Activated CD4-positive, CD25-positive, alpha-beta regulatory T cell treated with anti-CD3 and anti-CD28 coated beads, Interleukin-2, amount 50 U/mL, for 16 hours (primary cell): ENCODE measurements at regions not wholly inside any gene's neighbourhood (a gene's known extent, or its start where the extent isn't known, plus 50 kb on each side); places are given as distances from the start of the nearest gene placed in this dataset.
"Not testable (repeated sequence)": the region's sequence is repeated elsewhere in the genome, so short reads cannot be mapped to it uniquely, and the experiment has no call there.

ENCODE experiments used
- DNase-seq: peaks from one replicate; pipeline ENCODE4 v3.0.0-alpha.2; 2020; ENCODE audit warnings: low read depth, low spot score

GRCh38 chr3:18988614-18989229, 159.6 kb upstream of the KCNH8 start:
- no peak for DNase-seq

DNA sequence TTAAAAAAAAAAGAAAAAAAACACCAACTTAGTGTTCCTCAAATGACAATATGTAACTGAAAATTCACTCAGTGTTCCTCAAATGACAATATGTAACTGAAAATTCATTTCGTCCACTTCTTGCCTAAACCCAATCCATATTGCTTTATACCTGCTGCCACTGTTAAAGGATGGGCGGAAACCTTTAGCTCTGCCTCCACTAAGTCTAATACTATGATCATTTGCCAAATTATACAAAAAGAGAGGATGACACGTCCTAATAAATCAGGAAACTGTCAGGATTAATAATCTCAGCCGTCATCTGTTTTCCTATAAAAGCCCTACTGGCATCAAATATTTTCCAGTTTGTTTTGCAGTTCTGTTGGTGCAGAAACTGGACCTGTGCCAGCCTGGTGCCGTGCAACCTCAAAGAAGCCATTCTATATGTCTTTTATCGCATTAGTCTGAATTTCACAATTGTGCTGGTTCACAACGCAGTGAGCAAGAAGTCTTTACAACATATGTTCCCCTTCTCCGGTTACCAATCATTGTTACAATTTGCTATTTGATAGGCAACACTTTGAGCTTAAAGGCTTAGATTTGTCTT, 160.4 kb upstream of the KCNH8 start:
- no peak for DNase-seq

DNA sequence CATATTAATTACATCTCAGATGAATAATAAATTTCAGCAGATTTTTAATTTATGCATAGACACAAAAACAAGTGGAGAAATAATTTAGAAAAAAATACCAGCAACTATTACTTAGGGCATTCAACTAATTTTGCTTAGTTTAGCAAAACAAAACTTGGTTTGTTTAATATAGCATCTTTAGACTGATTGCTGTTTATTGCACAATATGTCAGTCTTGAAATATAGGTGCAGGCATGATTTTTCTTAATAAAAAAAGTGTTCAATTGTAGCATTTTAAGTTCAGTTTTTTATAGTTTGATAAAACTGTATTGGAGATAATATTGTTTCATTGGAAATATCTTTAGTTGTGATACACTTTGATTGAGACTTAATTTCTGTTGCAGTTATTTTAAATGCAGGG, 161.2 kb upstream of the KCNH8 start:
- no peak for DNase-seq

- no peak for DNase-seq
Measured at GRCh38 chr3:18982920-18983319, 165.4 kb upstream of the KCNH8 start.

GRCh38 chr3:18976102-18976501, 172.2 kb upstream of the KCNH8 start:
- DNase-seq, result not testable (repeated sequence)

- no peak for DNase-seq
Measured at GRCh38 chr3:18968120-18968519, 180.2 kb upstream of the KCNH8 start.

DNA sequence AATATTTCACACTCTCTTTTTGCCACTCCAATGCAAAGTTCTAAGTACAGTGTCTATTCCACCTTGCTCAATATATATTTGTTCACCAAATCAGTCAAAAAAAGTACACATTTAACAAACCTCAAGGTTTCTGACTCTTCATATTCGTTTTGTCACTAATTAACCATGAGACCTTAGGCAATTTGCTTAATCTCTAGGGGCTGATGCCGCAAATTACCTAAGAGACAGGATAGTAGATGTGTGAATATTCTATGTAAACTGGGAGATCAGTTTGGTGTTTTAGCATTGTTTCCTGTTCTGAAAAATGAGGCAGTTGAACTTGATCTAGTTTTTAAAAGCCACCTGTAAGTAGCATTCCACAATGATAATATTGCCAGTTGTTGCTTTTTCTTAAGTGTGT, 182.5 kb upstream of the KCNH8 start:
- no peak for DNase-seq

GRCh38 chr3:18964640-18965039, 183.7 kb upstream of the KCNH8 start:
- no peak for DNase-seq

- no peak for DNase-seq
Measured at GRCh38 chr3:18951333-18951732, 197.0 kb upstream of the KCNH8 start.

GRCh38 chr3:18946524-18946923, 201.8 kb upstream of the KCNH8 start:
- DNase-seq, result no peak

- DNase-seq, result no peak
Measured at GRCh38 chr3:18937574-18937973, 210.7 kb upstream of the KCNH8 start.

- DNase-seq, result no peak
Measured at GRCh38 chr3:18919158-18919557, 229.2 kb upstream of the KCNH8 start.

GRCh38 chr3:18917923-18918322, 230.4 kb upstream of the KCNH8 start:
- no peak for DNase-seq

DNA sequence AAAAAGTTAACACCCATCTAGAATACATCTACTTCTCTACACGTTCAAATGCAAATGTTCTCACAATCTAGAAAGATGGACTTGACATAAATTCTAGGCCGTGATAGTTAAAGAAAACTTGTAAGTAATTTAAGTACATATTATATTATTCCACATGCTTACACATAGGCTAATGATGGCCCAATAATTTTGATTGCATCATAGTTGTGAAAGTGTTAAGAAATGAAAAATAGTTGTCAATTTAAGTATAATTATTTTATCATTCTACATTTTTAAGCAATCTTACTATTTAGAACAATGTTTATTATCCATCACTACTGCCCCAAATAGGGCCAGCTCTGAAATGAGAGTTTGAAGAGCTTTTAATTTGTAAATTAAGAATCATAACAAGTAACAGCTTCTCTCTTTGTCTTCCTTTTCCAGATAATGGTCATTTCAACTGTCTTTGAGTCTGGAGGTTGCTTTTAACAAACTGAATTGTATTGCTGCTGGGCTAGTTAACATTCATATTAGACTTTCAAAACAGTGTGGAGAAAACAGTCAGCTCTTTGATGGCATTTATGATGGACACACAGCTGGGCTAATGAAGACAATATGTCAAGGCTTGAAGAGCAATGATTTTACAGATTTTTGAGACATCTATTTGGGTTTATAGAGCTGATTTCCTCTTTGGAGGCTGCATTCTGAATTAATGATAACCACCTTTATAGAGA, 246.1 kb upstream of the KCNH8 start:
- DNase-seq, result no peak

DNA sequence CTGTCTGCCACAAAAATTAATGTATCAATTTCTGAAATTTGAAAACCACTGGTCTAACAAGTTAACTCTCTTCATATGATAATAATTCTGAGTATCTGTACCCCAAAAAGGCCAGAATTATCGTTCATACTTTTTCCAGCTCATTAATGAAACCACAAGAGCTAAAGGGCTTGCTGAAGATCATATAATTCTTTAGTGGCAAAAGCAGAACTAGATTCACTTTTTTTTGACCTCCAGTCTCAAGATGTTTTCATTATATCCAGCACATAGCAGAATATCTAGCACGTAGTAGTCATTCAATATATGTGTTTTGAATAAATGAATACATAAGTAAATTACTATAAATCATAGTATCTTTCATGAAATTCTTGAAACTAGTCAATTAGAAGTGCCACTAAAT, 246.7 kb upstream of the KCNH8 start:
- DNase-seq, result no peak

DNA sequence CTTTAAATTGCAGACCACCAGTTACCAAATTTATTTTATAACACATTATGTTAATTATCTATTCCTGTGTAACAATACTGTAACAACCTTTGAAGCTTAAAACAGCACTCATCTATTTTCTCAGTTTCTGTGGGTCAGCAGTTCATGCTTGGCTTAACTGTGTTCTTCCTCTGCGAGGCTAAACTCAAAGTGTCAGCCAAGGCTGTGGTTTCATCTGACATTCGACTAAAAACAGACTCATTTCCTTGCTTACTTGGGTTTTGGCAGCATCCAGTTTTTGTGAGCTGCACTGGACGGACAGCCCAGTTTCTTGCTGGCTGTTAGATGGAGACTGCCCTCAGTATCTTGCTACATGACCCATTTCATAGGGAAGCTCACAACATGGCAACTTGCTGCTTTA, 247.3 kb upstream of the KCNH8 start:
- no peak for DNase-seq

DNA sequence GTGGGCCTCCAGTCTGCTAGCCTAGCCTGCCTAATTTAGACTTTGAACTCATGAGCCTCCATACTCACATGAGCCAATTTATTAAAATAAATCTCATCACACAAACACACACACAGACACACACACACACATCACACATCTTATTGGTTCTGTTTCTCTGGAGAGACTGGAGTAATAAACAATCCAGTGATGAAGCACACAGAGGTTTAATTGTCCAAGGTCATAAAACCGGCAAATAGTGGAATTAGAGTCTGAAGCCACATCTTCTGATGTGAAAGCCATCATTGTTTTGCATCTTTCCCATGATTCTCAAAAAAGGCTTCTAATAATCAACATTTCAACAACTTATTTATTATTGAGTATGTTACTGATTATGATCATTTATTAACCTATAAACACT, 249.4 kb upstream of the KCNH8 start:
- DNase-seq, result no peak

DNA sequence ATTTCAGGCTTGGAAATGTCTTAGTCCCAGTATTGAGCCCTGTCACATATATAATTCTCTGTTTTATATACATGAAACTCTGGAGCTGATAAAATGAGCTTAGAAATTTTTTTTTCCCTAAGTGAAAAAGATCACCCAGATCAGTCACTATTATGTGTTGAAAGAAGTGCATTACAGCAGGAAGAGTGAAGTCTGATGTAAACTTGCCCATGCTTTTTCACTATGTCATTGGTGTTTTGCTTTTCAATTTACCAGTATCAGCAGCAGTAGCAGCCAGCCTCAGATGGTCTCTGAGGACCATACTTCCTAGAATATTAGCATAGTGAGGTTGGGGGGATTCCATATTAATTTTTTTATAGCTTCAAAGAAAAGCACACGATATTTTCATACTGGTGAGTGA, 255.6 kb upstream of the KCNH8 start:
- no peak for DNase-seq

DNA sequence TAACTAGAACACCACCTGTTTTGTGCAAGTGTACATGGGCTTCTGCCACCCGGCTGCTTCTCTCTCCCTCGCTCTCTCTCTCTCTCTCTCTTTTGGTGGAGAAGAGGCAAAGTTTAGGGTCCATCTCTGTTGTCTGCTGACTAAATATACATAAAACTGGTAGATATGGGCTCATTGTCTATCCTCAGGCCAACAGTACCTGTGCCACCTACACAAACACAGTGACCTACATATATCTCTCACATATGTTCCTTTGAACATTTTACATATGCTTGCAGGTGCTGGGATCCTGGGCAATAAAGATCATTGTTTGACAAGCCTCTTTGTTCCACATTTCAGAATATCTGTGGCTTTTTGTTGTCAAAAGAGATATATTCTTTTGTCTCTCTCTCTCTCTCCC, 256.3 kb upstream of the KCNH8 start:
- DNase-seq, result no peak

- no peak for DNase-seq
Measured at GRCh38 chr3:18891641-18892040, 256.7 kb upstream of the KCNH8 start.

GRCh38 chr3:18890449-18890848, 257.9 kb upstream of the KCNH8 start:
- no peak for DNase-seq

DNA sequence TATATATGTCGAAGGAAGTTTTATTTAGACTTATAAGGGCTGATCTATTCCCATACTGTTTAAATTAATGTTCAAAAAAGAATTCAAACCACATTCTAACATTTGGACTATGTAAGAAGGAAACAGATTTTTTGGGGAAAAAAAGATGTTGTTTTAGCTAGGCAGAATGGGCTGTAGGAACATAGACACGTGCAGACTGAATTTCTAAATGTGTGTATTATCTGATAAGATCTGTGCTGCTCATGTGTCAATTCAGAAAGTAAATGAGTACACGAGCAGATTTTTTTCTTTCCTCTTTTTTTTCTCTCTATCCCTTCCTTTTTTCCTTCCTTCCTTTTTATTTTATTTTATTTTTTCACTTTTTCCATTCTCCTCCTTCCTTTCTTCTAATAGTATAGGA, 259.5 kb upstream of the KCNH8 start:
- no peak for DNase-seq

- no peak for DNase-seq
Measured at GRCh38 chr3:18888370-18888769, 259.9 kb upstream of the KCNH8 start.
